MM.1S (cell line): ENCODE measurements at regions not wholly inside any gene's neighbourhood (a gene's known extent, or its start where the extent isn't known, plus 50 kb on each side); places are given as distances from the start of the nearest gene placed in this dataset.

ENCODE experiments used
- EZH2 ChIP-seq: fragments of 300-600 bp; sonication (generic); optimal IDR thresholded peaks from 2 replicates; pipeline ENCODE3; 2017; ENCODE audit warnings: low read depth, mild to moderate bottlenecking, antibody characterized with exemption, low read length, mixed read lengths
- TF ChIP-seq, protein P1 (sequence below): fragments of 300-600 bp; sonication (generic); IDR thresholded peaks from 2 replicates; pipeline ENCODE4 v1.5.1; 2016; ENCODE audit warnings: antibody characterized with exemption, low read length, mixed read lengths

DNA sequence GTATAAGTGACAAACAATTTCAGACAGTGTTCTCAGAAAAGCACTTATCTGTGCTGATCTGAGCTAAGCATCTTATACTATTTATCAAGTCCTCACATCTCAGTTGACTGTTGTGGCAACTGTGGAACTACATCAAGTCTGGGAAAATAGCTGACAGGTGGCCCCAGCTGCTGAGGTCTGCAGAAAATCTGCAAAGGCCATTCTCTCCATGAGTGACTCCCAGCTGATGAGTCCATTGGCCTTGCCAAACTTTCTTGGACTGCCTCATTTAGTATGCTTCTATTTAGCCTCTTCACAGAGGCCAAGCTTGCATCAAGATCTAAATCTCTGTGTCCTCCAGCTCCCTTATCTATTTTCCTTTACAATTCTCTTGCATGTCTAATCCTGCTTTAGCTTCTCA, 174.5 kb upstream of the RBM19 start:
- TF ChIP-seq EZH2: no peak
- TF ChIP-seq, protein P1, sequence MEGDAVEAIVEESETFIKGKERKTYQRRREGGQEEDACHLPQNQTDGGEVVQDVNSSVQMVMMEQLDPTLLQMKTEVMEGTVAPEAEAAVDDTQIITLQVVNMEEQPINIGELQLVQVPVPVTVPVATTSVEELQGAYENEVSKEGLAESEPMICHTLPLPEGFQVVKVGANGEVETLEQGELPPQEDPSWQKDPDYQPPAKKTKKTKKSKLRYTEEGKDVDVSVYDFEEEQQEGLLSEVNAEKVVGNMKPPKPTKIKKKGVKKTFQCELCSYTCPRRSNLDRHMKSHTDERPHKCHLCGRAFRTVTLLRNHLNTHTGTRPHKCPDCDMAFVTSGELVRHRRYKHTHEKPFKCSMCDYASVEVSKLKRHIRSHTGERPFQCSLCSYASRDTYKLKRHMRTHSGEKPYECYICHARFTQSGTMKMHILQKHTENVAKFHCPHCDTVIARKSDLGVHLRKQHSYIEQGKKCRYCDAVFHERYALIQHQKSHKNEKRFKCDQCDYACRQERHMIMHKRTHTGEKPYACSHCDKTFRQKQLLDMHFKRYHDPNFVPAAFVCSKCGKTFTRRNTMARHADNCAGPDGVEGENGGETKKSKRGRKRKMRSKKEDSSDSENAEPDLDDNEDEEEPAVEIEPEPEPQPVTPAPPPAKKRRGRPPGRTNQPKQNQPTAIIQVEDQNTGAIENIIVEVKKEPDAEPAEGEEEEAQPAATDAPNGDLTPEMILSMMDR: no peak
